Epithelial cell of esophagus (primary cell): ENCODE measurements at regions not wholly inside any gene's neighbourhood (a gene's known extent, or its start where the extent isn't known, plus 50 kb on each side); places are given as distances from the start of the nearest gene placed in this dataset.
A peak's percentile ranks its signal among the peaks of the same experiment; 100 is the strongest.
"Not testable (repeated sequence)": the region's sequence is repeated elsewhere in the genome, so short reads cannot be mapped to it uniquely, and the experiment has no call there.

Experiments
- DNase-seq: peaks from one replicate; pipeline ENCODE4 v3.0.0; 2010; ENCODE audit warnings: low read depth
- H3K4me3 ChIP-seq: 2 replicates; pipeline ENCODE4 v1.5.1; 2011; ENCODE audit warnings: mild to moderate bottlenecking, low read length, control low read depth
- TF ChIP-seq, protein P1 (sequence below): IDR thresholded peaks from 2 replicates; pipeline ENCODE4 v1.5.1; 2011; ENCODE audit warnings: low read depth, mild to moderate bottlenecking, low read length, control low read depth, inconsistent platforms; ENCODE audit not compliant: insufficient read depth; ENCODE audit errors: missing control alignments

GRCh38 chr18:76619261-76619620, 124.2 kb upstream of the ZNF516 start:
- DNase-seq, result peak; percentile 95
- no peak overlapping the region for H3K4me3 ChIP-seq
- TF ChIP-seq, protein P1, sequence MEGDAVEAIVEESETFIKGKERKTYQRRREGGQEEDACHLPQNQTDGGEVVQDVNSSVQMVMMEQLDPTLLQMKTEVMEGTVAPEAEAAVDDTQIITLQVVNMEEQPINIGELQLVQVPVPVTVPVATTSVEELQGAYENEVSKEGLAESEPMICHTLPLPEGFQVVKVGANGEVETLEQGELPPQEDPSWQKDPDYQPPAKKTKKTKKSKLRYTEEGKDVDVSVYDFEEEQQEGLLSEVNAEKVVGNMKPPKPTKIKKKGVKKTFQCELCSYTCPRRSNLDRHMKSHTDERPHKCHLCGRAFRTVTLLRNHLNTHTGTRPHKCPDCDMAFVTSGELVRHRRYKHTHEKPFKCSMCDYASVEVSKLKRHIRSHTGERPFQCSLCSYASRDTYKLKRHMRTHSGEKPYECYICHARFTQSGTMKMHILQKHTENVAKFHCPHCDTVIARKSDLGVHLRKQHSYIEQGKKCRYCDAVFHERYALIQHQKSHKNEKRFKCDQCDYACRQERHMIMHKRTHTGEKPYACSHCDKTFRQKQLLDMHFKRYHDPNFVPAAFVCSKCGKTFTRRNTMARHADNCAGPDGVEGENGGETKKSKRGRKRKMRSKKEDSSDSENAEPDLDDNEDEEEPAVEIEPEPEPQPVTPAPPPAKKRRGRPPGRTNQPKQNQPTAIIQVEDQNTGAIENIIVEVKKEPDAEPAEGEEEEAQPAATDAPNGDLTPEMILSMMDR, result no peak

- no peak overlapping the region for H3K4me3 ChIP-seq
- no peak for DNase-seq
- TF ChIP-seq, protein P1, result no peak
These were observed 123.7 kb upstream of the ZNF516 start for GRCh38 chr18:76618721-76619120.

DNA sequence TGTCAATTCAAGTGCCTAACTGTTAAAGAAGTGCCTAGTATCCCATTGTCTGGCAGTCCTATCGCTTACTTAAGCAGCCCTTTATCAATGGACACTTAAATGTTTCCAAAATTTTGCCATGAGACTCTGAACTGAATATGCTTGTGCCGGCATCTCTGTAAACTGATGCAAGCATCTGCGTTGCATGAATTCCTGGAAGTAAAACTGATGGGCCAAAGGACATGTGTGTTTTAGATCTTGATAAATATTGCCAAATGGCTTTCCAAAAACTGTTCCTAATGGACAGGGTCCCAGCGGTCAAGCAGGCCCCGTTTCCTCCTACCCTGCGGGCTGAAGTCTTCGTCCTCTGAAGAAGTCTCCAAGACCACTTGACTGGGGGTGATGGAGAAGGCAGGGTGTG, 121.3 kb upstream of the ZNF516 start:
- H3K4me3 ChIP-seq, result no peak overlapping the region
- no peak for DNase-seq
- TF ChIP-seq, protein P1, result no peak

DNA sequence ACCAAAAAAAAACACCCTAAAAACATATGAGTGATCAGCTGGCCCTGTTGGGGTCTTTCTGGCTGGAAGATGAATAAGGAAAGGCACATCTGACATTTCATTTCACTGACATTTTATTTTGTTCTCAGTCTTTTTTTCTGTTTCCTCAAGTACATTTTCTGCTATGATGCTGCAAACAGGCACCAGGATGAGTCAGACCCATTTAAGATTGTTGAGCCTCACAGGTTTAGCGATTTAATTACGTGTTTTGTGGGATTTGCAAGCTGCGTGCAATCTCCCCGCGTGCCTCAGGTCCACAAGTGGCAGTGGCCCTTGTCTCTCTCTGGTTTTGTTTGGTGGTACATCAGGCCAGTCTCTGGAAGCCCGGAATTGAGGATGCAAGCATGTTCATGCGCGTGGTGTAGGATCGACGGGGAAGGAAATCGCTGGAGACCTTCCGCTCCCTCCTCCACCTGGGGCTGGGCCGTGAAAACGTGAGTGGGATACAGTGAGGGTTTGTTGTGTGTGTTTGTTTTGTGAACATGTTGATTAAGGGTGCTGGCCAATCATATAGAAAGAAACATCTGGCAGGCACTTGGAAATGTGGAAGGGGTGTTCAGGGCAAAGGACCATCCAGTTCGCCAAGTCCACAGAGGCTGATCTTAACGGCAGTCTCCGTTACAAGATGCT, 120.2 kb upstream of the ZNF516 start:
- peak; percentile 47 for DNase-seq
- H3K4me3 ChIP-seq, result no peak overlapping the region
- TF ChIP-seq, protein P1, result no peak

DNA sequence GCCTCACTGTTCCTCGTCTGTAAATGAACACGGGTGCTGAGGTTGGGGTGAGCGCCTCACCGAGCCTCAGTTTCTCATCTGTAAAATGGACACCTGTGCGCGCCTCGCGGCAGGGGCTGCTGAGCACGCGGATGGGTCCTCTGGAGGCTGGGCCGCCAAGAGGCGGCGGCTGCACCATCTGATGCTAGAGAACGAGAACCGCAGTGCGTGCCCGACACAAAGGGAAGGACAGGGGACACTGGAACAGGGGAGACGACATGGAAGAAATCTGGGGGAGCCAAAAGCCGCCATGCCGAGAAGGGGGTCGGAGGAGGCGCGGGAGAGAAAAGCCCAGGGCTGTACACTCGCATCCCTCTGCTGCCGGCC, 118.7 kb upstream of the ZNF516 start:
- no peak for DNase-seq
- no peak overlapping the region for H3K4me3 ChIP-seq
- TF ChIP-seq, protein P1, result no peak

- no peak for DNase-seq
- no peak overlapping the region for H3K4me3 ChIP-seq
- TF ChIP-seq, protein P1, result no peak
These were observed 118.2 kb upstream of the ZNF516 start for GRCh38 chr18:76613053-76613754.

DNA sequence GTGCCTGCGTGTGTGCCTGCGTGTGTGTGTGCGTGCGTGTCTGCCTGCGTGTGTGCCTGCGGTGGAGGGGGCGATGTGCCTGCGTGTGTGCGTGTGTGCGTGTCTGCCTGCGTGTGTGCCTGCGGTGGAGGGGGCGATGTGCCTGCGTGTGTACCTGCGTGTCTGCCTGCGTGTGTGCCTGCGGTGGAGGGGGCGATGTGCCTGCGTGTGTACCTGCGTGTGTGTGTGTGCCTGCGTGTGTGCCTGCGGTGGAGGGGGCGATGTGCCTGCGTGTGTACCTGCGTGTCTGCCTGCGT, 116.7 kb upstream of the ZNF516 start:
- H3K4me3 ChIP-seq, result not testable (repeated sequence)

More for the DNA sequence above, 116.7 kb upstream of the ZNF516 start:
- not testable (repeated sequence) for DNase-seq
